ENCODE measurements at regions not wholly inside any gene's neighbourhood (a gene's known extent, or its start where the extent isn't known, plus 50 kb on each side); places are given as distances from the start of the nearest gene placed in this dataset.

DNA sequence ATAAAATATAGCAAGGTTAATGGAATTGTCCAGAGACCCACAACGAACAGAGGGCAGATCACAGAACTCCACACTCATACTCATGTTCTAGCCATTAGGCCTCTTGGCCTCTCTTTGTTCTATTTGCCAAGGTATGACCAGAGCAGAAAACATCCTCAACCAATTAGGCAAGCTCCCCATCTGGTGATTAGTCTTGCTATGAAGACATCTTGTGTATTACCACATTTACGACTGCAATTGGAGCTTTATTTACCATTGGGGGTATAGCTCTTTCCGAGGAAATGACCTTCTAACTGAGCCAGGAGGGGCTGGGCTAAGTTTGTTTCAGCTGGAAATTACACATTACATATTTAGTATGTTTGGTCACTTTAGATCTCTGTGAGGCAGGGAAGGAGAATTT is 593.9 kb downstream of the CD109 start:
- no peak overlapping the region for H2AK5ac ChIP-seq (ENCODE audit: low read length)
- H3K14ac ChIP-seq (ENCODE audit: low read length), result no peak overlapping the region
- H3K27me3 ChIP-seq (ENCODE audit: insufficient read depth, low read length), result no peaks in the 10 kb centered on the region
- H3K4ac ChIP-seq (ENCODE audit: low read depth, low read length), result no peak overlapping the region
- H4K91ac ChIP-seq (ENCODE audit: low read depth, low read length), result no peak overlapping the region
- H3K27ac ChIP-seq (ENCODE audit: low read depth, low read length), result no peak overlapping the region
- no peak overlapping the region for H2BK12ac ChIP-seq (ENCODE audit: low read length)
- H4K12ac ChIP-seq (ENCODE audit: low read depth, low read length), result no peak overlapping the region
- no peak overlapping the region for H3K4me3 ChIP-seq (ENCODE audit: low read depth, low read length)
- H2AFZ ChIP-seq (ENCODE audit: insufficient read depth, low read length, poor library complexity), result no peak overlapping the region
- no peak for DNase-seq
- no peak overlapping the region for H3K4me2 ChIP-seq (ENCODE audit: low read length)
- no peak overlapping the region for H4K8ac ChIP-seq (ENCODE audit: low read depth, low read length)
- H3K4me1 ChIP-seq (ENCODE audit: control insufficient read depth in 1 of 2, insufficient read depth in 2 of 2, low read length in 2 of 2), result no peaks in the 10 kb centered on the region
- H3K79me1 ChIP-seq (ENCODE audit: low read length), result no peaks in the 10 kb centered on the region
- no CpG with 5 or more reads among the region's 3 CpGs for WGBS (ENCODE audit: extremely low coverage, insufficient coverage, insufficient read length)
- no peak overlapping the region for H3K9ac ChIP-seq (ENCODE audit: low read length)
- H3K36me3 ChIP-seq (ENCODE audit: control insufficient read depth in 1 of 2, insufficient read depth in 2 of 2, low read length in 2 of 2), result no peaks in the 10 kb centered on the region
- H2BK120ac ChIP-seq (ENCODE audit: insufficient read depth, low read length, poor library complexity), result no peak overlapping the region
- H2BK5ac ChIP-seq (ENCODE audit: low read depth, low read length, poor library complexity), result no peak overlapping the region
- H3K9me3 ChIP-seq (ENCODE audit: insufficient read depth, low read depth, low read length), result no peaks in the 10 kb centered on the region
- no peaks in the 10 kb centered on the region for H3K79me2 ChIP-seq (ENCODE audit: control insufficient read depth, insufficient read depth, low read length, poor library complexity)
- H3K23ac ChIP-seq (ENCODE audit: low read length), result no peak overlapping the region
- no peak overlapping the region for H3K18ac ChIP-seq (ENCODE audit: low read length)

DNA sequence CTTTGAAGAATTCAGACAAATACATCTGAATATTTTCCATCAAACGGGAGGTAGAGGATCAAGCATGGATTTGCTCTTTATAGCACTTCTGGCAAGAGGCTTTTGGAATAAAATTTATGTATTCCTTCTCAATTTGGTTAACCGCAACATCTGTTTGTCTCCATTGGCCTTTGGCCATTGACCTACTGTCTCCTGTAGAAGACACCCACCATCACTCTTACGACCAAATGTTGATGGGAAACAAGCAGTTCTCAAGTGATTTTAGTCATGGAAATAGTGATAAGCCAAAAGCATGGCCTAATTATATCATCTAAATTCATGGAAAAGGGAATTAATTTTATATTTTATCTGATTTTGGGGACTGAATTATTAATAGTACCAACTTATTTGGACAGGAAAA is 591.9 kb downstream of the CD109 start:
- Histone ChIP-seq H3K27ac (ENCODE audit: low read depth, low read length) (no peak overlapping the region), H3K23ac (ENCODE audit: low read length) (no peak overlapping the region), H4K91ac (ENCODE audit: low read depth, low read length) (no peak overlapping the region), H4K8ac (ENCODE audit: low read depth, low read length) (no peak overlapping the region), H3K27me3 (ENCODE audit: insufficient read depth, low read length) (no peaks in the 10 kb centered on the region), H3K9me3 (ENCODE audit: insufficient read depth, low read depth, low read length) (no peaks in the 10 kb centered on the region), H3K79me1 (ENCODE audit: low read length) (no peaks in the 10 kb centered on the region), H3K18ac (ENCODE audit: low read length) (no peak overlapping the region), H2BK12ac (ENCODE audit: low read length) (no peak overlapping the region), H3K36me3 (ENCODE audit: control insufficient read depth in 1 of 2, insufficient read depth in 2 of 2, low read length in 2 of 2) (no peaks in the 10 kb centered on the region), H3K4me2 (ENCODE audit: low read length) (no peak overlapping the region), H3K9ac (ENCODE audit: low read length) (no peak overlapping the region), H3K14ac (ENCODE audit: low read length) (no peak overlapping the region), H2AK5ac (ENCODE audit: low read length) (no peak overlapping the region), H3K4me1 (ENCODE audit: control insufficient read depth in 1 of 2, insufficient read depth in 2 of 2, low read length in 2 of 2) (no peaks in the 10 kb centered on the region), H2BK5ac (ENCODE audit: low read depth, low read length, poor library complexity) (no peak overlapping the region), H3K79me2 (ENCODE audit: control insufficient read depth, insufficient read depth, low read length, poor library complexity) (no peaks in the 10 kb centered on the region), H2AFZ (ENCODE audit: insufficient read depth, low read length, poor library complexity) (no peak overlapping the region), H3K4ac (ENCODE audit: low read depth, low read length) (no peak overlapping the region), H2BK120ac (ENCODE audit: insufficient read depth, low read length, poor library complexity) (no peak overlapping the region), H3K4me3 (ENCODE audit: low read depth, low read length) (no peak overlapping the region), H4K12ac (ENCODE audit: low read depth, low read length) (no peak overlapping the region)
- no peak for DNase-seq
- no CpG with 5 or more reads among the region's 3 CpGs for WGBS (ENCODE audit: extremely low coverage, insufficient coverage, insufficient read length)

DNA sequence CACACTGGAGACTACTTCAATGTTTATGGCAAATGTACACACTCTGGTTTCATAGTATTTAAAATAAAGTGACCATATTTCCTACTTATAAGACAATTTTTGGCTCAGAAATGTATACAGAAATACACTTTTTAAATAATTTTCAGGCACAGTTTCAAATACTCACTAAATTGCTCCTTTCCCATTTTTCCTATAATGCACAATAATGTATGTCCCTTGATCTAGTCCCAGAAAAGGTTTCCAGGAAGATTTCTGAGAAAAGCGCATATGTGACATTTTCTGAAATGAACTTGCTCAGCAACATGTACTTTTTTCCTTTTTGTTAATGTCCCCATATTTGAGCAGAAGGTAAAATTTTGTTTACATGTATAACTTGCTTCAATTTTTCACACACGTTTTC is 591.4 kb downstream of the CD109 start:
- no peak overlapping the region for H3K4me3 ChIP-seq (ENCODE audit: low read depth, low read length)
- H2AK5ac ChIP-seq (ENCODE audit: low read length), result no peak overlapping the region
- no peaks in the 10 kb centered on the region for H3K79me1 ChIP-seq (ENCODE audit: low read length)
- H3K36me3 ChIP-seq (ENCODE audit: control insufficient read depth in 1 of 2, insufficient read depth in 2 of 2, low read length in 2 of 2), result no peaks in the 10 kb centered on the region
- H2BK12ac ChIP-seq (ENCODE audit: low read length), result no peak overlapping the region
- H3K18ac ChIP-seq (ENCODE audit: low read length), result no peak overlapping the region
- no peak overlapping the region for H3K27ac ChIP-seq (ENCODE audit: low read depth, low read length)
- no peak for DNase-seq
- H2AFZ ChIP-seq (ENCODE audit: insufficient read depth, low read length, poor library complexity), result no peak overlapping the region
- H3K4me1 ChIP-seq (ENCODE audit: control insufficient read depth in 1 of 2, insufficient read depth in 2 of 2, low read length in 2 of 2), result no peaks in the 10 kb centered on the region
- no peaks in the 10 kb centered on the region for H3K79me2 ChIP-seq (ENCODE audit: control insufficient read depth, insufficient read depth, low read length, poor library complexity)
- no peak overlapping the region for H2BK5ac ChIP-seq (ENCODE audit: low read depth, low read length, poor library complexity)
- no CpG with 5 or more reads among the region's 2 CpGs for WGBS (ENCODE audit: extremely low coverage, insufficient coverage, insufficient read length)
- no peak overlapping the region for H4K8ac ChIP-seq (ENCODE audit: low read depth, low read length)
- H3K4ac ChIP-seq (ENCODE audit: low read depth, low read length), result no peak overlapping the region
- H3K23ac ChIP-seq (ENCODE audit: low read length), result no peak overlapping the region
- no peak overlapping the region for H3K4me2 ChIP-seq (ENCODE audit: low read length)
- H4K12ac ChIP-seq (ENCODE audit: low read depth, low read length), result no peak overlapping the region
- H3K9ac ChIP-seq (ENCODE audit: low read length), result no peak overlapping the region
- H4K91ac ChIP-seq (ENCODE audit: low read depth, low read length), result no peak overlapping the region
- H3K14ac ChIP-seq (ENCODE audit: low read length), result no peak overlapping the region
- H3K27me3 ChIP-seq (ENCODE audit: insufficient read depth, low read length), result no peaks in the 10 kb centered on the region
- H2BK120ac ChIP-seq (ENCODE audit: insufficient read depth, low read length, poor library complexity), result no peak overlapping the region
- H3K9me3 ChIP-seq (ENCODE audit: insufficient read depth, low read depth, low read length), result no peaks in the 10 kb centered on the region

DNA sequence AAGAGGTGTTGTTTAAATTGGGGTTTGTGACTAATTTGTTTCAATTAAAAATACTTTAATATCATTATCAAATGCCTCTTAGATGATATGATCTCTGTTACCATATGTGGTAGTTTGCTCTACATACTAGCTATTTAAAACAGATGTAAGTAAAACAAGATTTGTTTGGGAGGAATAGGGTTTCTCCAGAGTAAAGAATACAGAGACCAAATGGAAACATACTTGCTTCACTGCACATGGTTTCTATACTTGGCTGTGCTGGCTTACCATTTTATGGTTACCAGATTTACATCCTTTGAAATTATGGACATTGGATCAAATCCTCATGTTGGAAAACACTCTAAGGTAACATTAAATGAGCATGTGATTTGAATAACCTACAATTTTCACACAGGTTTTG is 588.3 kb downstream of the CD109 start:
- Histone ChIP-seq H3K27ac (ENCODE audit: low read depth, low read length) (no peak overlapping the region), H3K27me3 (ENCODE audit: insufficient read depth, low read length) (no peaks in the 10 kb centered on the region), H2BK5ac (ENCODE audit: low read depth, low read length, poor library complexity) (no peak overlapping the region), H2AFZ (ENCODE audit: insufficient read depth, low read length, poor library complexity) (no peak overlapping the region), H2BK12ac (ENCODE audit: low read length) (no peak overlapping the region), H3K4me3 (ENCODE audit: low read depth, low read length) (no peak overlapping the region), H3K9me3 (ENCODE audit: insufficient read depth, low read depth, low read length) (peaks cover 2% of the 10 kb centered on the region), H3K36me3 (ENCODE audit: control insufficient read depth in 1 of 2, insufficient read depth in 2 of 2, low read length in 2 of 2) (no peaks in the 10 kb centered on the region), H2AK5ac (ENCODE audit: low read length) (no peak overlapping the region), H3K79me1 (ENCODE audit: low read length) (no peaks in the 10 kb centered on the region), H3K4ac (ENCODE audit: low read depth, low read length) (no peak overlapping the region), H3K14ac (ENCODE audit: low read length) (no peak overlapping the region), H3K23ac (ENCODE audit: low read length) (no peak overlapping the region), H2BK120ac (ENCODE audit: insufficient read depth, low read length, poor library complexity) (no peak overlapping the region), H4K12ac (ENCODE audit: low read depth, low read length) (no peak overlapping the region), H3K4me1 (ENCODE audit: control insufficient read depth in 1 of 2, insufficient read depth in 2 of 2, low read length in 2 of 2) (no peaks in the 10 kb centered on the region), H4K91ac (ENCODE audit: low read depth, low read length) (no peak overlapping the region), H3K9ac (ENCODE audit: low read length) (no peak overlapping the region), H3K4me2 (ENCODE audit: low read length) (no peak overlapping the region), H3K79me2 (ENCODE audit: control insufficient read depth, insufficient read depth, low read length, poor library complexity) (no peaks in the 10 kb centered on the region), H3K18ac (ENCODE audit: low read length) (no peak overlapping the region), H4K8ac (ENCODE audit: low read depth, low read length) (no peak overlapping the region)
- DNase-seq, result no peak

DNA sequence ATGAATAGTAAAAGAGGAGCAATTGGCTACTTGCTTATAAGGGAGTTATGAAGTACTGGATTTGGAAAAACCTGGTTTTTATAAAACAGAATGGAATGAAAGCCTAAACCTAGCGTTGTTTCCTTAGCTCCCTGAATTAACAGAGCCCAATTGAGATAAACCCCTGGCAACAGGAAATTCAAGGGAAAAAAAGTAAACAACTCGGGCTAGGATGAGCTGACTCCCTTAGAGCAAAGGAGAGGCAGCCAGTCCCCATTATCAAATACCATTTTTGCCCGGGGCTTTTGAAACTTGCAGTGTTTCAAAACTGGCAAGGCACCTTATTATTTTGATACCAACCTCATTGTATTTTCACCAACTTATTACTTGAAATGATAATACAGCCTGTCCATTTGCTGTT is 587.5 kb downstream of the CD109 start:
- H3K4me1 ChIP-seq (ENCODE audit: control insufficient read depth in 1 of 2, insufficient read depth in 2 of 2, low read length in 2 of 2), result no peaks in the 10 kb centered on the region
- H2AK5ac ChIP-seq (ENCODE audit: low read length), result no peak overlapping the region
- no peaks in the 10 kb centered on the region for H3K79me2 ChIP-seq (ENCODE audit: control insufficient read depth, insufficient read depth, low read length, poor library complexity)
- H2BK12ac ChIP-seq (ENCODE audit: low read length), result no peak overlapping the region
- no peaks in the 10 kb centered on the region for H3K79me1 ChIP-seq (ENCODE audit: low read length)
- no peaks in the 10 kb centered on the region for H3K36me3 ChIP-seq (ENCODE audit: control insufficient read depth in 1 of 2, insufficient read depth in 2 of 2, low read length in 2 of 2)
- peaks cover 2% of the 10 kb centered on the region for H3K9me3 ChIP-seq (ENCODE audit: insufficient read depth, low read depth, low read length)
- H4K91ac ChIP-seq (ENCODE audit: low read depth, low read length), result no peak overlapping the region
- H3K9ac ChIP-seq (ENCODE audit: low read length), result no peak overlapping the region
- no peak overlapping the region for H3K4ac ChIP-seq (ENCODE audit: low read depth, low read length)
- WGBS (ENCODE audit: extremely low coverage, insufficient coverage, insufficient read length), result no CpG with 5 or more reads among the region's 3 CpGs
- no peaks in the 10 kb centered on the region for H3K27me3 ChIP-seq (ENCODE audit: insufficient read depth, low read length)
- H4K8ac ChIP-seq (ENCODE audit: low read depth, low read length), result no peak overlapping the region
- H3K27ac ChIP-seq (ENCODE audit: low read depth, low read length), result no peak overlapping the region
- no peak overlapping the region for H2BK120ac ChIP-seq (ENCODE audit: insufficient read depth, low read length, poor library complexity)
- H2BK5ac ChIP-seq (ENCODE audit: low read depth, low read length, poor library complexity), result no peak overlapping the region
- no peak overlapping the region for H3K14ac ChIP-seq (ENCODE audit: low read length)
- no peak overlapping the region for H3K18ac ChIP-seq (ENCODE audit: low read length)
- no peak overlapping the region for H4K12ac ChIP-seq (ENCODE audit: low read depth, low read length)
- no peak overlapping the region for H3K23ac ChIP-seq (ENCODE audit: low read length)
- no peak overlapping the region for H2AFZ ChIP-seq (ENCODE audit: insufficient read depth, low read length, poor library complexity)
- no peak for DNase-seq
- H3K4me2 ChIP-seq (ENCODE audit: low read length), result no peak overlapping the region
- H3K4me3 ChIP-seq (ENCODE audit: low read depth, low read length), result no peak overlapping the region
